IMR-90 (cell line): ENCODE measurements at regions not wholly inside any gene's neighbourhood (a gene's known extent, or its start where the extent isn't known, plus 50 kb on each side); places are given as distances from the start of the nearest gene placed in this dataset.

Source experiments
- BHLHE40 ChIP-seq: fragments of 150-350 bp; IDR thresholded peaks from 2 replicates; pipeline ENCODE4 v1.6.1; 2016; ENCODE audit warnings: mild to moderate bottlenecking, low read depth, low read length
- CHD1 ChIP-seq: IDR thresholded peaks from 2 replicates; pipeline ENCODE4 v1.6.1; 2012; ENCODE audit warnings: low read depth, low read length, improper control_type of control experiment
- CTCF ChIP-seq: conservative IDR thresholded peaks from 2 replicates; pipeline ENCODE4 v1.5.1; 2012; ENCODE audit warnings: mild to moderate bottlenecking, low read depth, low read length, improper control_type of control experiment
- ELK1 ChIP-seq: fragments of 150-350 bp; IDR thresholded peaks from 2 replicates; pipeline ENCODE4 v1.6.1; 2016; ENCODE audit warnings: low read depth, mild to moderate bottlenecking, low read length, moderate library complexity, borderline replicate concordance
- MAFK ChIP-seq: IDR thresholded peaks from 2 replicates; pipeline ENCODE4 v1.6.1; 2012; ENCODE audit warnings: low read depth, low read length, improper control_type of control experiment
- MXI1 ChIP-seq: IDR thresholded peaks from 2 replicates; pipeline ENCODE4 v1.6.1; 2012; ENCODE audit warnings: low read depth, mild to moderate bottlenecking, low read length, moderate library complexity, borderline replicate concordance
- POLR2A ChIP-seq: IDR thresholded peaks from 2 replicates; pipeline ENCODE4 v1.6.1; 2012; ENCODE audit warnings: mild to moderate bottlenecking, low read depth, low read length
- RAD21 ChIP-seq: IDR thresholded peaks from 2 replicates; pipeline ENCODE4 v1.6.1; 2012; ENCODE audit warnings: low read length, improper control_type of control experiment
- RCOR1 ChIP-seq: IDR thresholded peaks from 2 replicates; pipeline ENCODE4 v1.6.1; 2012; ENCODE audit warnings: mild to moderate bottlenecking, low read length, improper control_type of control experiment; ENCODE audit not compliant: insufficient replicate concordance
- RFX5 ChIP-seq: IDR thresholded peaks from 2 replicates; pipeline ENCODE4 v1.8.0; 2012; ENCODE audit warnings: low read depth, mild to moderate bottlenecking, low read length, moderate library complexity
- SMC3 ChIP-seq: fragments of 150-350 bp; IDR thresholded peaks from 2 replicates; pipeline ENCODE4 v1.6.1; 2016; ENCODE audit warnings: low read depth, mild to moderate bottlenecking, antibody characterized with exemption, low read length, moderate library complexity
- USF2 ChIP-seq: fragments of 150-350 bp; IDR thresholded peaks from 2 replicates; pipeline ENCODE4 v1.6.1; 2017; ENCODE audit warnings: mild to moderate bottlenecking, antibody characterized with exemption, low read length, low read depth

- no peak for TF ChIP-seq CTCF
- no peak for TF ChIP-seq RAD21
- TF ChIP-seq POLR2A = no peak
- TF ChIP-seq RFX5 = no peak
- TF ChIP-seq RCOR1 = no peak
- TF ChIP-seq BHLHE40 = no peak
- TF ChIP-seq SMC3 = no peak
- no peak for TF ChIP-seq ELK1
- no peak for TF ChIP-seq USF2
- TF ChIP-seq MXI1 = no peak
- no peak for TF ChIP-seq CHD1
- TF ChIP-seq MAFK = no peak
Observed at GRCh38 chr7:435630-436366, 83.8 kb downstream of the PDGFA start.
